MCF 10A (cell line): ENCODE measurements at regions not wholly inside any gene's neighbourhood (a gene's known extent, or its start where the extent isn't known, plus 50 kb on each side); places are given as distances from the start of the nearest gene placed in this dataset.

Source experiments
- BruUV-seq: library from RNA; stranded (reverse); fragments of 400-500 nt; replicated peaks from 2 replicates; lab custom pipeline; 2021; lab: Mats Ljungman, UMichigan
- CTCF ChIA-PET: fragments of 300-600 bp; sonication (Branson Sonifier 250); formaldehyde crosslinking; extraction: SDS; loops from one replicate; lab custom pipeline; 2021; ENCODE audit warnings: antibody characterized with exemption, inconsistent platforms; lab: Yijun Ruan, JAX
- POLR2A ChIA-PET: fragments of 300-600, 350-650 bp; sonication (Branson Sonifier 250); formaldehyde crosslinking; extraction: SDS; loops from one replicate; lab custom pipeline; 2020; ENCODE audit warnings: antibody characterized with exemption, inconsistent platforms; lab: Yijun Ruan, JAX
- DNase-seq: peaks from one replicate; pipeline ENCODE4 v3.0.0-alpha.2; 2018; ENCODE audit not compliant: unreplicated experiment
- H3K27ac Mint-ChIP-seq: one replicate; pipeline ENCODE4 v1.8.0; 2022; ENCODE audit warnings: mild to moderate bottlenecking, low read depth, mixed read lengths; ENCODE audit not compliant: unreplicated experiment
- H3K27me3 Mint-ChIP-seq: one replicate; pipeline ENCODE4 v1.8.0; 2022; ENCODE audit warnings: mixed read lengths; ENCODE audit not compliant: insufficient read depth, unreplicated experiment
- H3K36me3 Mint-ChIP-seq: one replicate; pipeline ENCODE4 v1.8.0; 2022; ENCODE audit warnings: mild to moderate bottlenecking, moderate library complexity, mixed read lengths; ENCODE audit not compliant: insufficient read depth, unreplicated experiment
- H3K4me1 Mint-ChIP-seq: one replicate; pipeline ENCODE4 v1.8.0; 2022; ENCODE audit warnings: mixed read lengths; ENCODE audit not compliant: insufficient read depth, unreplicated experiment
- H3K4me3 Mint-ChIP-seq: one replicate; pipeline ENCODE4 v1.8.0; 2022; ENCODE audit warnings: mild to moderate bottlenecking, moderate library complexity, mixed read lengths; ENCODE audit not compliant: unreplicated experiment
- H3K9me3 Mint-ChIP-seq: one replicate; pipeline ENCODE4 v1.8.0; 2022; ENCODE audit warnings: mixed read lengths; ENCODE audit not compliant: unreplicated experiment
- intact Hi-C: fragments of 100-400 bp; cut with micrococcal nuclease; formaldehyde crosslinking; loops from 2 replicates; pipeline ENCODE4 v1.14.1; 2022
- TF ChIP-seq, protein P1 (sequence below): fragments of 200-600 bp; IDR thresholded peaks from one replicate; pipeline ENCODE4 v1.8.0; 2022; ENCODE audit warnings: antibody characterized with exemption, mild to moderate bottlenecking; ENCODE audit not compliant: unreplicated experiment

DNA sequence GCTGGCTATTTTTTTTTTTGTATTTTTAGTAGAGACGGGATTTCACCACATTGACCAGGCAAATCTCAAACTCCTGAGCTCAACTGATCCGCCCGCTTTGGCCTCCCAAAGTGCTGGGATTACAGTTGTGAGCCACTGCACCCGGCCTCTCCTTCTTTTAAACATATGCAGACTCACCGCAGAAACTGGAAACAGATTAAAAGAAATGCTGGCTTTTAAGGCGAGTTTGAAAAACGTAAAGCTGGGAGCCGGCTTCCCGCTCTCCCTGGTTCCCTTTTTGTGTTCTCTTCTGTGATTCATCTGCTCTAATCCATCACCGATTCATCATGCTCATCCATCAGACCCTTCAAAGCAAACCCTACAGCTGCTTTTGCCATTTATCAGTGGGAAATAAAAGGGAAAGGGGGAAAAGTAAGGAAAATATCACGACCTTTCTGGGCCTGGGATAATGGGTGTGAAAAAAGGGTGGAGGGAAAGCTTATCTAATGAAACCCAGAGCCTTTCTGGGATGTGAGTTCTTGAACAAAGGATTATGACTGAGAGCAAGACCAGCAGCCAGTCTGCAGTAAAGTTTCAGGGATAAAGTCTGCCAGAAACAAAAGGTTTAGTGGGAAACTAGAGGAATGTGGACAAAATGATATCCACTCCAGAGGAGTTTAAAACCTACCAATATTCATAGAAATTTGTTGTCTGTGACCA, 92.3 kb upstream of the LRIG1 start:
- intact Hi-C loops: no loop called here
- Mint-ChIP-seq H3K4me3 (no peak overlapping the region), H3K36me3 (no peaks in the 10 kb centered on the region), H3K4me1 (peaks cover 20% of the 10 kb centered on the region), H3K27me3 (no peaks in the 10 kb centered on the region), H3K27ac (no peak overlapping the region), H3K9me3 (no peaks in the 10 kb centered on the region)
- DNase-seq: no peak
- TF ChIP-seq, protein P1, sequence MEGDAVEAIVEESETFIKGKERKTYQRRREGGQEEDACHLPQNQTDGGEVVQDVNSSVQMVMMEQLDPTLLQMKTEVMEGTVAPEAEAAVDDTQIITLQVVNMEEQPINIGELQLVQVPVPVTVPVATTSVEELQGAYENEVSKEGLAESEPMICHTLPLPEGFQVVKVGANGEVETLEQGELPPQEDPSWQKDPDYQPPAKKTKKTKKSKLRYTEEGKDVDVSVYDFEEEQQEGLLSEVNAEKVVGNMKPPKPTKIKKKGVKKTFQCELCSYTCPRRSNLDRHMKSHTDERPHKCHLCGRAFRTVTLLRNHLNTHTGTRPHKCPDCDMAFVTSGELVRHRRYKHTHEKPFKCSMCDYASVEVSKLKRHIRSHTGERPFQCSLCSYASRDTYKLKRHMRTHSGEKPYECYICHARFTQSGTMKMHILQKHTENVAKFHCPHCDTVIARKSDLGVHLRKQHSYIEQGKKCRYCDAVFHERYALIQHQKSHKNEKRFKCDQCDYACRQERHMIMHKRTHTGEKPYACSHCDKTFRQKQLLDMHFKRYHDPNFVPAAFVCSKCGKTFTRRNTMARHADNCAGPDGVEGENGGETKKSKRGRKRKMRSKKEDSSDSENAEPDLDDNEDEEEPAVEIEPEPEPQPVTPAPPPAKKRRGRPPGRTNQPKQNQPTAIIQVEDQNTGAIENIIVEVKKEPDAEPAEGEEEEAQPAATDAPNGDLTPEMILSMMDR: no peak
- CTCF ChIA-PET: interaction anchor here (0.8 to 1.7 kb wide), 5 partner anchors 17 to 229 kb away, joined by 3 to 4 read pairs (median 4); no protein-coding TSS in a partner anchor
- POLR2A ChIA-PET: no interaction called here
- BruUV-seq: no TSS peak

GRCh38 chr3:66593978-66594377, 93.2 kb upstream of the LRIG1 start:
- Mint-ChIP-seq H3K27ac (peak overlapping the region; percentile 56), H3K4me3 (no peak overlapping the region), H3K9me3 (no peaks in the 10 kb centered on the region), H3K27me3 (no peaks in the 10 kb centered on the region), H3K36me3 (no peaks in the 10 kb centered on the region), H3K4me1 (peaks cover 13% of the 10 kb centered on the region)
- no TSS peak for BruUV-seq
- TF ChIP-seq, protein P1: no peak
- peak; percentile 91 for DNase-seq
- POLR2A ChIA-PET: interaction anchor here (1.0 kb wide), 1 partner anchor 9 kb away, joined by 3 read pairs; no protein-coding TSS in a partner anchor
- intact Hi-C loops: no loop called here
- CTCF ChIA-PET: interaction anchor here (0.8 to 1.7 kb wide), 4 partner anchors 9 to 228 kb away, joined by 3 to 4 read pairs (median 4); no protein-coding TSS in a partner anchor

DNA sequence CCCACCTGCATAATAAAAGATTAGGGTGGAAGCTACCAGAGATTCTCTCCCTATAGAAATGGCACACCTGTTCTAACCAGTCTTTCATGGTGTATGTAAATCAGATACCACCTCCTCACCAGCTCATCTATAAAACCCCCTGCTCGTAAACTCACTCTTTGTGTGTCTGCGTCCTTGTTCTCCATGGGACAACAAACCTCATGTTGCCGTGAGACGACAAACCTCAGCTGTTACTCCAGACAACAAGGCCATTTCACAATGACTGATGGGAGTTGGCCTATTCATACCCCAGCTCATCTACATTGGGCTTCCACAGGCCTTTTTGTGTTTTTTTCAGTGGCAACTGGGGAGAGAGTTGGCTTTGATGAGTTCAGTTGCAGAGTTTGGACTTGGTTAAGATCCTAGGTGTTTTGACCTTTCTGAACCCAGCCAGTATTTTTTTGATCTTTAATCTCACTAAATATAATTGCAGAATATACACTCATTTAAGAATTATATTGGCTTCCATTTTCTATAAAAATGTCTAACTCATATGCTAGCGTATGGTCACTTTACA, 96.6 kb upstream of the LRIG1 start:
- CTCF ChIA-PET: no interaction called here
- POLR2A ChIA-PET: interaction anchor here (0.5 to 0.9 kb wide), 3 partner anchors 13 to 135 kb away, joined by 3 to 4 read pairs (median 3); no protein-coding TSS in a partner anchor

DNA sequence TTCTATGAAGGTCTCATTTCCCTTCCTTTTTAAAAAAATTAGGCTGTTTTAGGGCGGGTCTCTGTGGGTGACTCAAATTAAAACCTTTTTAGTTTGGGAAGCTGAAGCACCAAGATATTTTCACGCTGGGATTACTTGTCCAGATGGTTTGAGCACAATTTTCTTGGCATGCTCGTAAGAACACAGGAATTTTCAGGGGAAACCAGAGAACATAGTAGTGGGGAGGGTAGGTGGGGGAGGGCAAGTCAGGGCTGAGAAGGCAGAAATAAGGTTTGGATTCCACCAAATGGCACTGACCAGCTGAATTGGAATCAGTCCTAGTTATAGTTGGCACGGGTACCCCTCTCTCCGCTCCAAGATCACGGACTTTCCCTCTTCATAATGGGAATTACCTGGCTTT, 97.3 kb upstream of the LRIG1 start:
- DNase-seq: peak; percentile 45
- Mint-ChIP-seq H3K36me3 (no peaks in the 10 kb centered on the region), H3K27me3 (no peaks in the 10 kb centered on the region), H3K4me3 (no peak overlapping the region), H3K9me3 (no peaks in the 10 kb centered on the region), H3K27ac (no peak overlapping the region), H3K4me1 (peaks cover 13% of the 10 kb centered on the region)
- intact Hi-C loops: no loop called here
- TF ChIP-seq, protein P1: no peak
- no TSS peak for BruUV-seq
- CTCF ChIA-PET: no interaction called here
- POLR2A ChIA-PET: no interaction called here

More for the DNA sequence above, 96.6 kb upstream of the LRIG1 start:
- H3K27me3 Mint-ChIP-seq: no peaks in the 10 kb centered on the region
- BruUV-seq: no TSS peak
- H3K27ac Mint-ChIP-seq: no peak overlapping the region
- TF ChIP-seq, protein P1: no peak
- no peaks in the 10 kb centered on the region for H3K36me3 Mint-ChIP-seq
- H3K4me1 Mint-ChIP-seq: peaks cover 13% of the 10 kb centered on the region
- no peak overlapping the region for H3K4me3 Mint-ChIP-seq
- no peak for DNase-seq
- intact Hi-C loops: no loop called here
- no peaks in the 10 kb centered on the region for H3K9me3 Mint-ChIP-seq
